ENCODE measurements at regions not wholly inside any gene's neighbourhood (a gene's known extent, or its start where the extent isn't known, plus 50 kb on each side); places are given as distances from the start of the nearest gene placed in this dataset.

DNA sequence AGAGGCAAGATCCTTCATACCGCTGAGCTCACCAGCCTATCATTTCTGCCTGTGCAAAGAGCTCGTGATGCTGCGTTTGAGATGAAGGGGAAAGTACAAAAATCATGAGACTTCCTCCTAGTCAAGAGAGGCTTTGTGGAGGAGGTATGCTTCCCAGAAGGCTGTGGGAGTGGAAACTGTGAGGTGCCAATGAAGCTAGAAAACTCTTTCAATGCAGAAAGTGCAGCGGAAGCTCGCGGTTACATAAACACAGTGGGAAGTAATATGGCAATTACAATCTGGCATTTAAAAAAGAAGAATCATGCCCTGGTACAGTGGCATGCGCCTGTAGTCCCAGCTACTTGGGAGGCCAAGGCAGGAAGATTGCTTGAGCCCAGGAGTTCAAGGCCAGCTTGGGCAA is 134.8 kb downstream of the EHF start:
- Mint-ChIP-seq H3K36me3 (ENCODE audit: low read depth, unreplicated experiment) (peaks cover 6% of the 10 kb centered on the region), H3K9me3 (ENCODE audit: unreplicated experiment) (peaks cover 5% of the 10 kb centered on the region), H3K27me3 (ENCODE audit: low read depth, unreplicated experiment) (no peaks in the 10 kb centered on the region), H3K4me3 (ENCODE audit: unreplicated experiment) (no peak overlapping the region), H3K4me1 (ENCODE audit: low read depth, unreplicated experiment) (no peaks in the 10 kb centered on the region), H3K27ac (ENCODE audit: unreplicated experiment) (no peak overlapping the region)
- H3K36me3 ChIP-seq (ENCODE audit: insufficient read depth, low read length), result no peaks in the 10 kb centered on the region
- TF ChIP-seq EZH2 (IDR thresholded peaks at IDR 0.05; ENCODE audit: insufficient read depth, low read length), result no peak
- TF ChIP-seq, protein P1, sequence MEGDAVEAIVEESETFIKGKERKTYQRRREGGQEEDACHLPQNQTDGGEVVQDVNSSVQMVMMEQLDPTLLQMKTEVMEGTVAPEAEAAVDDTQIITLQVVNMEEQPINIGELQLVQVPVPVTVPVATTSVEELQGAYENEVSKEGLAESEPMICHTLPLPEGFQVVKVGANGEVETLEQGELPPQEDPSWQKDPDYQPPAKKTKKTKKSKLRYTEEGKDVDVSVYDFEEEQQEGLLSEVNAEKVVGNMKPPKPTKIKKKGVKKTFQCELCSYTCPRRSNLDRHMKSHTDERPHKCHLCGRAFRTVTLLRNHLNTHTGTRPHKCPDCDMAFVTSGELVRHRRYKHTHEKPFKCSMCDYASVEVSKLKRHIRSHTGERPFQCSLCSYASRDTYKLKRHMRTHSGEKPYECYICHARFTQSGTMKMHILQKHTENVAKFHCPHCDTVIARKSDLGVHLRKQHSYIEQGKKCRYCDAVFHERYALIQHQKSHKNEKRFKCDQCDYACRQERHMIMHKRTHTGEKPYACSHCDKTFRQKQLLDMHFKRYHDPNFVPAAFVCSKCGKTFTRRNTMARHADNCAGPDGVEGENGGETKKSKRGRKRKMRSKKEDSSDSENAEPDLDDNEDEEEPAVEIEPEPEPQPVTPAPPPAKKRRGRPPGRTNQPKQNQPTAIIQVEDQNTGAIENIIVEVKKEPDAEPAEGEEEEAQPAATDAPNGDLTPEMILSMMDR (IDR thresholded peaks at IDR 0.05; ENCODE audit: insufficient read depth, low read depth, low read length), result no peak
- no peaks in the 10 kb centered on the region for H3K9me3 ChIP-seq (ENCODE audit: insufficient read depth, low read depth, low read length)
- H3K9ac ChIP-seq (ENCODE audit: low read length), result no peak overlapping the region
- DNase-seq (ENCODE audit: low read depth) (no peak), FAIRE-seq (no peak)
- no peak overlapping the region for H3K27ac ChIP-seq (ENCODE audit: low read depth, low read length)
- H3K27me3 ChIP-seq (ENCODE audit: insufficient read depth, low read length), result peaks cover 6% of the 10 kb centered on the region
- no peaks in the 10 kb centered on the region for H3K79me2 ChIP-seq (ENCODE audit: insufficient read depth, low read length)
- no peaks in the 10 kb centered on the region for H4K20me1 ChIP-seq (ENCODE audit: insufficient read depth, low read length)
- H3K4me3 ChIP-seq (ENCODE audit: insufficient read depth, low read depth, low read length), result no peak overlapping the region
- H3K4me1 ChIP-seq (ENCODE audit: insufficient read depth, low read length), result no peaks in the 10 kb centered on the region
- no peak overlapping the region for H3K4me2 ChIP-seq (ENCODE audit: low read length)
- H2AFZ ChIP-seq (ENCODE audit: low read depth, low read length), result no peak overlapping the region

DNA sequence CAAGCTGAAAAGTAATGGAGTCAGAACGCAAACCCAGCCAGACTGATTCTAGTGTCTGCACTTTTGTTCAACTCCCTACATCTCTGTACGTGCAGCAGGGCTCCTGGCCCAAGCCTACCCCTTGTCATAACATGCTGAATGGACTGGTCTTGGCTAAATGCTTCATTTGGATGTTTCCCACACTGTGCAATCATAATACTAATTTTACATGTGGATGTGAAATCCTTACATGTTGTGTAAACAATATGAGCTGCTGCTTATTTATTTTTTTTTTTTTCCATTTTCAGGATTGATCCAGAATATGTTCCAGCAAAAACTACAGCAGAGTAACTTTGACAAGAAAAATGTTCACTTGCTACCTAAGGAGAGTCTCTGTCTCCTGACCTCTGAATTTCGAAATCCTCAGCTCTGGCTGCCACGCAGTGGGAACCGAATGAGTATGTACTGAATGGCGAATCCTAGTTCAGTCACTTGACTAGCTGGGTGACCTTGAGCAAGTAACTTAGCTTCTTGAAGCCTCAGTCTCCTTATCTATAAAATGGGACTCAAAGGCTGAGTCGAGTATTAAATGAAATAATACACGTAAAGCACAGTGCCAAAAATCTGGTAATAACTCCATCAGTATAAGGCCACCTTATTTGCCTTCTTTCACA is 133.4 kb downstream of the EHF start:
- TF ChIP-seq EZH2 (IDR thresholded peaks at IDR 0.05; ENCODE audit: insufficient read depth, low read length), result no peak
- TF ChIP-seq, protein P1 (IDR thresholded peaks at IDR 0.05; ENCODE audit: insufficient read depth, low read depth, low read length), result no peak
- peaks cover 2% of the 10 kb centered on the region for H3K27me3 Mint-ChIP-seq (ENCODE audit: low read depth, unreplicated experiment)
- H3K4me1 Mint-ChIP-seq (ENCODE audit: low read depth, unreplicated experiment), result no peaks in the 10 kb centered on the region
- DNase-seq (ENCODE audit: low read depth), result no peak
- Histone ChIP-seq H3K27ac (ENCODE audit: low read depth, low read length) (no peak overlapping the region), H3K4me2 (ENCODE audit: low read length) (no peak overlapping the region), H3K4me1 (ENCODE audit: insufficient read depth, low read length) (no peaks in the 10 kb centered on the region), H3K36me3 (ENCODE audit: insufficient read depth, low read length) (no peaks in the 10 kb centered on the region), H2AFZ (ENCODE audit: low read depth, low read length) (no peak overlapping the region), H3K9me3 (ENCODE audit: insufficient read depth, low read depth, low read length) (no peaks in the 10 kb centered on the region), H3K79me2 (ENCODE audit: insufficient read depth, low read length) (no peaks in the 10 kb centered on the region), H4K20me1 (ENCODE audit: insufficient read depth, low read length) (no peaks in the 10 kb centered on the region), H3K9ac (ENCODE audit: low read length) (no peak overlapping the region), H3K4me3 (ENCODE audit: insufficient read depth, low read depth, low read length) (no peak overlapping the region), H3K27me3 (ENCODE audit: insufficient read depth, low read length) (peaks cover 6% of the 10 kb centered on the region)
- no peak overlapping the region for H3K27ac Mint-ChIP-seq (ENCODE audit: unreplicated experiment)
- H3K9me3 Mint-ChIP-seq (ENCODE audit: unreplicated experiment), result peaks cover 5% of the 10 kb centered on the region
- H3K4me3 Mint-ChIP-seq (ENCODE audit: unreplicated experiment), result no peak overlapping the region
- no peak for FAIRE-seq
- peaks cover 6% of the 10 kb centered on the region for H3K36me3 Mint-ChIP-seq (ENCODE audit: low read depth, unreplicated experiment)

DNA sequence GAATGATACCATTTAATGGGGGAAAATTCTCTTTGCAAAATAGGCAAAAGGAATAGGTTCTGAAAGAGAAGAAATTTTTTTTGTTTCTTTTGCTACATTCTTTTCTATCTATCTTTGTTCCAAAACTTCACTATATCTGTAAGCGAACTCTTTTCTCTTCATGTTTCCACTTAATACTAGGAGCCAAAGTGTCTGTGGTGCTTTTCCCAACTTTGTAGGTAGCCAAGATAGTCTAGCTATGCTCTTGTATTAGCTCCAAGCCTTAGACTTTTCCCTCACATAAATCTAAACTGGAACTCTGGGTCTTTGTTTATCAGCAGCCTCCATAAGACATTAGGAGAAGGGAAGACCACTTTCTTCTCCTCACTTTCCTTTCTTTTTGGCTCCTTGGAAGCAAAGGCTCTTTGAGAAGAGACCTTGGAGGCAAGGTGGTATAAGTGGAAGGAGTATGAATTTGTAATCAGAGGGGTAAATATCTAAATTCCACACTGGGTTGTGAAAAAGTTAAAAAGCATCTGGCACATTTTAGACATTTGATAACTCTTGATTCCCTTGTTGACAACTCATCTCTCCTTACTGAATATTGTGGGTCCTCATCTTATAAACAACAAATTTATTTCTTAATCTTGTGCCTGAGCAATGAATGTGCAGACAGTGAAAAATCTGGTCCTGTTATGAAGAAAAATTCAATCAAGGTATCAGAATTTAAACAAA is 130.0 kb downstream of the EHF start:
- no peak for DNase-seq (ENCODE audit: low read depth)
- Histone ChIP-seq H3K9me3 (ENCODE audit: insufficient read depth, low read depth, low read length) (no peaks in the 10 kb centered on the region), H3K4me1 (ENCODE audit: insufficient read depth, low read length) (no peaks in the 10 kb centered on the region), H2AFZ (ENCODE audit: low read depth, low read length) (no peak overlapping the region), H3K27ac (ENCODE audit: low read depth, low read length) (no peak overlapping the region), H3K9ac (ENCODE audit: low read length) (no peak overlapping the region), H3K4me2 (ENCODE audit: low read length) (no peak overlapping the region), H4K20me1 (ENCODE audit: insufficient read depth, low read length) (no peaks in the 10 kb centered on the region), H3K36me3 (ENCODE audit: insufficient read depth, low read length) (no peaks in the 10 kb centered on the region), H3K79me2 (ENCODE audit: insufficient read depth, low read length) (no peaks in the 10 kb centered on the region), H3K27me3 (ENCODE audit: insufficient read depth, low read length) (peaks cover 9% of the 10 kb centered on the region), H3K4me3 (ENCODE audit: insufficient read depth, low read depth, low read length) (no peak overlapping the region)
- TF ChIP-seq, protein P1 (IDR thresholded peaks at IDR 0.05; ENCODE audit: insufficient read depth, low read depth, low read length), result no peak
- no peak for TF ChIP-seq EZH2 (IDR thresholded peaks at IDR 0.05; ENCODE audit: insufficient read depth, low read length)
- Mint-ChIP-seq H3K27me3 (ENCODE audit: low read depth, unreplicated experiment) (peaks cover 2% of the 10 kb centered on the region), H3K4me3 (ENCODE audit: unreplicated experiment) (no peak overlapping the region), H3K27ac (ENCODE audit: unreplicated experiment) (no peak overlapping the region), H3K36me3 (ENCODE audit: low read depth, unreplicated experiment) (peaks cover 2% of the 10 kb centered on the region), H3K4me1 (ENCODE audit: low read depth, unreplicated experiment) (no peaks in the 10 kb centered on the region), H3K9me3 (ENCODE audit: unreplicated experiment) (no peaks in the 10 kb centered on the region)
- no peak for FAIRE-seq

Data from astrocyte (in vitro differentiated cells and primary cell).